Liver (tissue), 8 donors: ENCODE measurements at regions not wholly inside any gene's neighbourhood (a gene's known extent, or its start where the extent isn't known, plus 50 kb on each side); places are given as distances from the start of the nearest gene placed in this dataset.

Experiments
- DNase-seq: peaks from one replicate; pipeline ENCODE4 v3.0.0-alpha.2; 2017; ENCODE audit warnings: low spot score
- H3K27ac ChIP-seq, 2 donors: one replicate each; pipeline ENCODE4 v1.7.0; 2013; ENCODE audit warnings: inconsistent platforms in 2 of 2, low read length in 2 of 2, control low read depth in 1 of 2, low read depth in 1 of 2, mild to moderate bottlenecking in 1 of 2
- H3K27me3 ChIP-seq, 4 donors: one replicate each; pipeline versions ENCODE4 v1.6.1 to v1.7.0; 2013; ENCODE audit warnings: low read length in 3 of 4, inconsistent platforms in 1 of 4, mild to moderate bottlenecking in 1 of 4, moderate library complexity in 1 of 4; ENCODE audit not compliant: control insufficient read depth in 4 of 4, insufficient read depth in 4 of 4
- H3K36me3 ChIP-seq, 4 donors: one replicate each; pipeline versions ENCODE4 v1.6.1 to v1.7.0; 2013; ENCODE audit warnings: low read length in 3 of 4, mild to moderate bottlenecking in 3 of 4, low read depth in 1 of 4, moderate library complexity in 1 of 4; ENCODE audit not compliant: control insufficient read depth in 4 of 4, insufficient read depth in 3 of 4
- H3K4me1 ChIP-seq, 4 donors: one replicate each; pipeline versions ENCODE4 v1.6.1 to v1.7.0; 2013; ENCODE audit warnings: low read length in 3 of 4, mild to moderate bottlenecking in 3 of 4, moderate library complexity in 1 of 4; ENCODE audit not compliant: control insufficient read depth in 4 of 4, insufficient read depth in 4 of 4
- H3K4me3 ChIP-seq, 3 donors: one replicate each; pipeline versions ENCODE4 v1.6.1 to v1.7.0; 2013; ENCODE audit warnings: low read length in 3 of 3, control low read depth in 1 of 3, low read depth in 1 of 3, mild to moderate bottlenecking in 1 of 3
- H3K9ac ChIP-seq, 2 donors: one replicate each; pipeline ENCODE4 v1.7.0; 2013; ENCODE audit warnings: low read length in 2 of 2, mild to moderate bottlenecking in 2 of 2, moderate library complexity in 2 of 2, control low read depth in 1 of 2, low read depth in 1 of 2
- H3K9me3 ChIP-seq, 4 donors: one replicate each; pipeline versions ENCODE4 v1.6.1 to v1.7.0; 2013; ENCODE audit warnings: low read length in 3 of 4; ENCODE audit not compliant: control insufficient read depth in 4 of 4
- EGR1 ChIP-seq, 2 donors: IDR thresholded peaks; 2 replicates each; pipeline ENCODE4 v1.6.1; 2016 to 2018; ENCODE audit warnings: antibody characterized with exemption in 2 of 2, low read depth in 2 of 2
- FOXA1 ChIP-seq: IDR thresholded peaks from 2 replicates; pipeline ENCODE4 v1.6.1; 2016; ENCODE audit warnings: antibody characterized with exemption
- HNF4A ChIP-seq, 2 donors: conservative IDR thresholded peaks; 2 replicates each; pipeline ENCODE4 v1.6.1; 2016; ENCODE audit warnings: antibody characterized with exemption in 2 of 2, mild to moderate bottlenecking in 2 of 2
- HNF4G ChIP-seq: IDR thresholded peaks from 2 replicates; pipeline ENCODE4 v1.6.1; 2016; ENCODE audit warnings: antibody characterized with exemption
- JUND ChIP-seq, 2 donors: IDR thresholded peaks; 2 replicates each; pipeline ENCODE4 v1.6.1; 2016; ENCODE audit warnings: antibody characterized with exemption in 2 of 2
- NR2F2 ChIP-seq: IDR thresholded peaks from 2 replicates; pipeline ENCODE4 v1.6.1; 2016; ENCODE audit warnings: antibody characterized with exemption
- RAD21 ChIP-seq, 2 donors: IDR thresholded peaks; 2 replicates each; pipeline ENCODE4 v1.6.1; 2016; ENCODE audit warnings: antibody characterized with exemption in 2 of 2, mild to moderate bottlenecking in 2 of 2
- RXRA ChIP-seq, 2 donors: IDR thresholded peaks; 2 replicates each; pipeline ENCODE4 v1.6.1; 2017 to 2018; ENCODE audit warnings: antibody characterized with exemption in 2 of 2, mild to moderate bottlenecking in 1 of 2
- SP1 ChIP-seq: IDR thresholded peaks from 2 replicates; pipeline ENCODE4 v1.6.1; 2018; ENCODE audit warnings: antibody characterized with exemption, mild to moderate bottlenecking
- TAF1 ChIP-seq: conservative IDR thresholded peaks from 2 replicates; pipeline ENCODE4 v1.6.1; 2016; ENCODE audit warnings: antibody characterized with exemption, mild to moderate bottlenecking
- YY1 ChIP-seq: IDR thresholded peaks from 2 replicates; pipeline ENCODE4 v1.6.1; 2016; ENCODE audit warnings: antibody characterized with exemption, mild to moderate bottlenecking
- WGBS: extraction: QIAGEN DNeasy Blood & Tissue Kit; methylation state at CpG from one replicate; pipeline ENCODE4 v1.1.7; 2013; 5-methylcytosine and 5-hydroxymethylcytosine counted together
- TF ChIP-seq, protein P1 (sequence below): IDR thresholded peaks from 2 replicates; pipeline ENCODE4 v1.6.1; 2016; ENCODE audit warnings: antibody characterized with exemption
- TF ChIP-seq, protein P2 (sequence below): fragments of 150-350 bp; IDR thresholded peaks from 2 replicates; pipeline ENCODE4 v1.5.1; 2017; ENCODE audit warnings: improper control_type of control experiment, low read depth, low read length; ENCODE audit not compliant: missing input control
- TF ChIP-seq, protein P3 (sequence below): IDR thresholded peaks from 2 replicates; pipeline ENCODE4 v1.6.1; 2016; ENCODE audit warnings: antibody characterized with exemption
- TF ChIP-seq, protein P4 (sequence below): IDR thresholded peaks from 2 replicates; pipeline ENCODE4 v1.6.1; 2016; ENCODE audit warnings: antibody characterized with exemption
- TF ChIP-seq, protein P5 (sequence below): IDR thresholded peaks from 2 replicates; pipeline ENCODE4 v1.6.1; 2016; ENCODE audit warnings: antibody characterized with exemption, mild to moderate bottlenecking
- donor health status: healthy.
- donor health status: healthy.
- donor health status: healthy.
- donor health status: healthy.
- donor health status: healthy.

DNA sequence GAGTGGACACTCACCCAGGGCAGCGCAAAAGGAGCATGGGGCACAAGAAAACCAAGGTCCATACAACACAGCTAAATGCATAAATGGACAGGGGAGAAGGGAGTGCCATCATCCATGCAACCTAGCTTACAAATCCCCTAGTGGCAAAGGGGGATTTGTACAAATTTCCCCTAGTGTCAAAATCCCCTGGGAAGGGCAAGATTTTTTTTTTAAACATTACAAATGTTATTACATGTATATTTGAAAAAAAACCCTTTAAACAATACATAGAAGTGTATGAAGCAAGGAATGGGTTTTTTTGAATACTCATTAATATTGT lies 89.6 kb upstream of the IVNS1ABP start:
- no peak overlapping the region for H3K4me3 ChIP-seq
- H3K9me3 ChIP-seq: no peaks in the 10 kb centered on the region
- no peak overlapping the region for H3K9ac ChIP-seq
- TF ChIP-seq JUND (IDR thresholded peaks at IDR 0.05) (no peak), YY1 (no peak), TAF1 (no peak), EGR1 (IDR thresholded peaks at IDR 0.05; ENCODE audit: low read depth in 2 of 2) (no peak), RXRA (IDR thresholded peaks at IDR 0.05) (no peak), HNF4G (no peak), RAD21 (IDR thresholded peaks at IDR 0.05) (no peak), NR2F2 (no peak), FOXA1 (no peak), HNF4A (conservative IDR thresholded peaks at IDR 0.05) (no peak)
- TF ChIP-seq, protein P1, sequence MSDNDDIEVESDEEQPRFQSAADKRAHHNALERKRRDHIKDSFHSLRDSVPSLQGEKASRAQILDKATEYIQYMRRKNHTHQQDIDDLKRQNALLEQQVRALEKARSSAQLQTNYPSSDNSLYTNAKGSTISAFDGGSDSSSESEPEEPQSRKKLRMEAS: no peak
- TF ChIP-seq, protein P2, sequence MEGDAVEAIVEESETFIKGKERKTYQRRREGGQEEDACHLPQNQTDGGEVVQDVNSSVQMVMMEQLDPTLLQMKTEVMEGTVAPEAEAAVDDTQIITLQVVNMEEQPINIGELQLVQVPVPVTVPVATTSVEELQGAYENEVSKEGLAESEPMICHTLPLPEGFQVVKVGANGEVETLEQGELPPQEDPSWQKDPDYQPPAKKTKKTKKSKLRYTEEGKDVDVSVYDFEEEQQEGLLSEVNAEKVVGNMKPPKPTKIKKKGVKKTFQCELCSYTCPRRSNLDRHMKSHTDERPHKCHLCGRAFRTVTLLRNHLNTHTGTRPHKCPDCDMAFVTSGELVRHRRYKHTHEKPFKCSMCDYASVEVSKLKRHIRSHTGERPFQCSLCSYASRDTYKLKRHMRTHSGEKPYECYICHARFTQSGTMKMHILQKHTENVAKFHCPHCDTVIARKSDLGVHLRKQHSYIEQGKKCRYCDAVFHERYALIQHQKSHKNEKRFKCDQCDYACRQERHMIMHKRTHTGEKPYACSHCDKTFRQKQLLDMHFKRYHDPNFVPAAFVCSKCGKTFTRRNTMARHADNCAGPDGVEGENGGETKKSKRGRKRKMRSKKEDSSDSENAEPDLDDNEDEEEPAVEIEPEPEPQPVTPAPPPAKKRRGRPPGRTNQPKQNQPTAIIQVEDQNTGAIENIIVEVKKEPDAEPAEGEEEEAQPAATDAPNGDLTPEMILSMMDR: no peak
- TF ChIP-seq, protein P3, sequence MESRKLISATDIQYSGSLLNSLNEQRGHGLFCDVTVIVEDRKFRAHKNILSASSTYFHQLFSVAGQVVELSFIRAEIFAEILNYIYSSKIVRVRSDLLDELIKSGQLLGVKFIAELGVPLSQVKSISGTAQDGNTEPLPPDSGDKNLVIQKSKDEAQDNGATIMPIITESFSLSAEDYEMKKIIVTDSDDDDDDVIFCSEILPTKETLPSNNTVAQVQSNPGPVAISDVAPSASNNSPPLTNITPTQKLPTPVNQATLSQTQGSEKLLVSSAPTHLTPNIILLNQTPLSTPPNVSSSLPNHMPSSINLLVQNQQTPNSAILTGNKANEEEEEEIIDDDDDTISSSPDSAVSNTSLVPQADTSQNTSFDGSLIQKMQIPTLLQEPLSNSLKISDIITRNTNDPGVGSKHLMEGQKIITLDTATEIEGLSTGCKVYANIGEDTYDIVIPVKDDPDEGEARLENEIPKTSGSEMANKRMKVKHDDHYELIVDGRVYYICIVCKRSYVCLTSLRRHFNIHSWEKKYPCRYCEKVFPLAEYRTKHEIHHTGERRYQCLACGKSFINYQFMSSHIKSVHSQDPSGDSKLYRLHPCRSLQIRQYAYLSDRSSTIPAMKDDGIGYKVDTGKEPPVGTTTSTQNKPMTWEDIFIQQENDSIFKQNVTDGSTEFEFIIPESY: no peak
- TF ChIP-seq, protein P4, sequence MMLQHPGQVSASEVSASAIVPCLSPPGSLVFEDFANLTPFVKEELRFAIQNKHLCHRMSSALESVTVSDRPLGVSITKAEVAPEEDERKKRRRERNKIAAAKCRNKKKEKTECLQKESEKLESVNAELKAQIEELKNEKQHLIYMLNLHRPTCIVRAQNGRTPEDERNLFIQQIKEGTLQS: no peak
- TF ChIP-seq, protein P5, sequence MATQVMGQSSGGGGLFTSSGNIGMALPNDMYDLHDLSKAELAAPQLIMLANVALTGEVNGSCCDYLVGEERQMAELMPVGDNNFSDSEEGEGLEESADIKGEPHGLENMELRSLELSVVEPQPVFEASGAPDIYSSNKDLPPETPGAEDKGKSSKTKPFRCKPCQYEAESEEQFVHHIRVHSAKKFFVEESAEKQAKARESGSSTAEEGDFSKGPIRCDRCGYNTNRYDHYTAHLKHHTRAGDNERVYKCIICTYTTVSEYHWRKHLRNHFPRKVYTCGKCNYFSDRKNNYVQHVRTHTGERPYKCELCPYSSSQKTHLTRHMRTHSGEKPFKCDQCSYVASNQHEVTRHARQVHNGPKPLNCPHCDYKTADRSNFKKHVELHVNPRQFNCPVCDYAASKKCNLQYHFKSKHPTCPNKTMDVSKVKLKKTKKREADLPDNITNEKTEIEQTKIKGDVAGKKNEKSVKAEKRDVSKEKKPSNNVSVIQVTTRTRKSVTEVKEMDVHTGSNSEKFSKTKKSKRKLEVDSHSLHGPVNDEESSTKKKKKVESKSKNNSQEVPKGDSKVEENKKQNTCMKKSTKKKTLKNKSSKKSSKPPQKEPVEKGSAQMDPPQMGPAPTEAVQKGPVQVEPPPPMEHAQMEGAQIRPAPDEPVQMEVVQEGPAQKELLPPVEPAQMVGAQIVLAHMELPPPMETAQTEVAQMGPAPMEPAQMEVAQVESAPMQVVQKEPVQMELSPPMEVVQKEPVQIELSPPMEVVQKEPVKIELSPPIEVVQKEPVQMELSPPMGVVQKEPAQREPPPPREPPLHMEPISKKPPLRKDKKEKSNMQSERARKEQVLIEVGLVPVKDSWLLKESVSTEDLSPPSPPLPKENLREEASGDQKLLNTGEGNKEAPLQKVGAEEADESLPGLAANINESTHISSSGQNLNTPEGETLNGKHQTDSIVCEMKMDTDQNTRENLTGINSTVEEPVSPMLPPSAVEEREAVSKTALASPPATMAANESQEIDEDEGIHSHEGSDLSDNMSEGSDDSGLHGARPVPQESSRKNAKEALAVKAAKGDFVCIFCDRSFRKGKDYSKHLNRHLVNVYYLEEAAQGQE: no peak
- no peak overlapping the region for H3K27ac ChIP-seq
- no peaks in the 10 kb centered on the region for H3K36me3 ChIP-seq
- H3K27me3 ChIP-seq: no peaks in the 10 kb centered on the region
- DNase-seq: no peak
- 98% methylated on average over 1 of the region's 1 CpG for WGBS
- H3K4me1 ChIP-seq: no peaks in the 10 kb centered on the region

DNA sequence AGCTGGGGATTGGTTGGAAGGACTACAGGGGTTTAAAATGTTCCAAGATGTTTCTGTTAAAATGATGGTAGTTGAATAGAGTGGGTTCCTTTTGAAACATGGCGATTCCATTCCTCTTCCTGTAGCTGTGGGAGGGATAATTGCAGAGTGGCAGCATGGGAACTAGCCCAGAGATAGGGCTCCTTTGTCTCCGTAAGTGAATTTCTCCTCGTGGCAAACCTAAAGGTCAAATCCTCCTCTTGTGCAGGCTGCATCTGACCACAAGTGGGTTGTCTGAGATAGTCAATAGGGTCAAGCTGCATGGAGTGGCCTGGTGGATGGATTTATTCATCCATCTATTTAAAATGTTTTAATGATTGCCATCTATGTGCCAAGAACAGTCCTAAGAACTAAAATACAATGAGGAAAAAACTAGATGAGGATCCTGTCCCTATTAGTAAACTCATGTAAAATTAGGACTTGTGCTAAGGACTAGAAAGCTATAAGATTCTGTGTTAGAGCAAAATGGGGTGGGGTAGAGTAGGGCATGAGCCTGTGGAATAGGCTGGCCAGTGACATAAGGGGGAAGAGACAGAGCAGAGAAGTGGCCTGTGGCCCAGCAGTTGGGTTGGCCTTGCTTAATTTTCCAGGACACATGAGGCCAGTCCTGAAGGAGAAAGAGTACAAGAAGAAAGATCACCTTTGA lies 89.1 kb upstream of the IVNS1ABP start:
- Histone ChIP-seq H3K36me3 (no peaks in the 10 kb centered on the region), H3K4me1 (no peaks in the 10 kb centered on the region), H3K9ac (no peak overlapping the region), H3K9me3 (no peaks in the 10 kb centered on the region), H3K27me3 (no peaks in the 10 kb centered on the region), H3K27ac (no peak overlapping the region), H3K4me3 (no peak overlapping the region)
- DNase-seq: no peak
- 81% methylated on average over 3 of the region's 3 CpGs for WGBS
- TF ChIP-seq NR2F2 (no peak), SP1 (no peak), TAF1 (no peak), FOXA1 (no peak), HNF4G (no peak), EGR1 (IDR thresholded peaks at IDR 0.05; ENCODE audit: low read depth in 2 of 2) (no peak), YY1 (no peak)
- TF ChIP-seq, protein P2: no peak
- TF ChIP-seq, protein P3: no peak
